ENCODE measurements at regions not wholly inside any gene's neighbourhood (a gene's known extent, or its start where the extent isn't known, plus 50 kb on each side); places are given as distances from the start of the nearest gene placed in this dataset.

GRCh38 chr7:119392-120163 is 72.8 kb upstream of the FAM20C start:
- Histone ChIP-seq H3F3A (ENCODE audit: insufficient read depth, low read length, poor library complexity, severe bottlenecking) (no peaks in the 10 kb centered on the region), H3K9ac (ENCODE audit: low read length) (no peak overlapping the region), H3K79me2 (replicated peaks; ENCODE audit: insufficient read depth, low read length) (no peaks in the 10 kb centered on the region), H3K27ac (ENCODE audit: low read length) (no peak overlapping the region), H3K36me3 (ENCODE audit: insufficient read depth, low read length) (no peaks in the 10 kb centered on the region), H3K9me2 (ENCODE audit: insufficient read depth, low read length) (no peaks in the 10 kb centered on the region), H3K9me3 (ENCODE audit: low read length) (no peaks in the 10 kb centered on the region), H3K27me3 (ENCODE audit: insufficient read depth, low read depth, low read length) (no peaks in the 10 kb centered on the region), H4K20me1 (ENCODE audit: insufficient read depth) (no peaks in the 10 kb centered on the region), H2AFZ (ENCODE audit: low read depth, low read length) (no peak overlapping the region), H3K4me2 (ENCODE audit: low read length) (no peak overlapping the region), H3K4me3 (ENCODE audit: low read length) (no peak overlapping the region)
- TF ChIP-seq RAD21 (conservative IDR thresholded peaks at IDR 0.05) (no peak), EZH2 (IDR thresholded peaks at IDR 0.05; ENCODE audit: borderline replicate concordance, insufficient read depth, low read length, poor library complexity, severe bottlenecking) (no peak), TAF1 (IDR thresholded peaks at IDR 0.05; ENCODE audit: low read depth) (no peak), SMC3 (conservative IDR thresholded peaks at IDR 0.05; ENCODE audit: poor library complexity) (no peak), EP300 (conservative IDR thresholded peaks at IDR 0.05; ENCODE audit: poor library complexity, severe bottlenecking) (no peak), REST (IDR thresholded peaks at IDR 0.05; ENCODE audit: borderline replicate concordance) (no peak), MXI1 (conservative IDR thresholded peaks at IDR 0.05; ENCODE audit: poor library complexity, severe bottlenecking) (no peak), POLR2AphosphoS5 (IDR thresholded peaks at IDR 0.05) (no peak)
- TF ChIP-seq, protein P1, sequence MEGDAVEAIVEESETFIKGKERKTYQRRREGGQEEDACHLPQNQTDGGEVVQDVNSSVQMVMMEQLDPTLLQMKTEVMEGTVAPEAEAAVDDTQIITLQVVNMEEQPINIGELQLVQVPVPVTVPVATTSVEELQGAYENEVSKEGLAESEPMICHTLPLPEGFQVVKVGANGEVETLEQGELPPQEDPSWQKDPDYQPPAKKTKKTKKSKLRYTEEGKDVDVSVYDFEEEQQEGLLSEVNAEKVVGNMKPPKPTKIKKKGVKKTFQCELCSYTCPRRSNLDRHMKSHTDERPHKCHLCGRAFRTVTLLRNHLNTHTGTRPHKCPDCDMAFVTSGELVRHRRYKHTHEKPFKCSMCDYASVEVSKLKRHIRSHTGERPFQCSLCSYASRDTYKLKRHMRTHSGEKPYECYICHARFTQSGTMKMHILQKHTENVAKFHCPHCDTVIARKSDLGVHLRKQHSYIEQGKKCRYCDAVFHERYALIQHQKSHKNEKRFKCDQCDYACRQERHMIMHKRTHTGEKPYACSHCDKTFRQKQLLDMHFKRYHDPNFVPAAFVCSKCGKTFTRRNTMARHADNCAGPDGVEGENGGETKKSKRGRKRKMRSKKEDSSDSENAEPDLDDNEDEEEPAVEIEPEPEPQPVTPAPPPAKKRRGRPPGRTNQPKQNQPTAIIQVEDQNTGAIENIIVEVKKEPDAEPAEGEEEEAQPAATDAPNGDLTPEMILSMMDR (IDR thresholded peaks at IDR 0.05; ENCODE audit: poor library complexity, severe bottlenecking): no peak

- Histone ChIP-seq H3K9me2 (ENCODE audit: insufficient read depth, low read length) (no peaks in the 10 kb centered on the region), H3K4me2 (ENCODE audit: low read length) (no peak overlapping the region), H2AFZ (ENCODE audit: low read depth, low read length) (no peak overlapping the region), H3K9ac (ENCODE audit: low read length) (no peak overlapping the region), H3K4me3 (ENCODE audit: low read length) (no peak overlapping the region), H3F3A (ENCODE audit: insufficient read depth, low read length, poor library complexity, severe bottlenecking) (no peaks in the 10 kb centered on the region), H3K27me3 (ENCODE audit: insufficient read depth, low read depth, low read length) (no peaks in the 10 kb centered on the region), H3K79me2 (replicated peaks; ENCODE audit: insufficient read depth, low read length) (no peaks in the 10 kb centered on the region), H3K27ac (ENCODE audit: low read length) (no peak overlapping the region), H3K36me3 (ENCODE audit: insufficient read depth, low read length) (no peaks in the 10 kb centered on the region), H4K20me1 (ENCODE audit: insufficient read depth) (no peaks in the 10 kb centered on the region), H3K9me3 (ENCODE audit: low read length) (no peaks in the 10 kb centered on the region)
- TF ChIP-seq POLR2AphosphoS5 (IDR thresholded peaks at IDR 0.05) (no peak), RAD21 (conservative IDR thresholded peaks at IDR 0.05) (no peak), TAF1 (IDR thresholded peaks at IDR 0.05; ENCODE audit: low read depth) (no peak), REST (IDR thresholded peaks at IDR 0.05; ENCODE audit: borderline replicate concordance) (no peak)
- TF ChIP-seq, protein P1 (IDR thresholded peaks at IDR 0.05; ENCODE audit: poor library complexity, severe bottlenecking): no peak
Observed at GRCh38 chr7:120164-120991, 72.0 kb upstream of the FAM20C start.

Measured in neural cell (in vitro differentiated cells).